HEK293 (cell line): ENCODE measurements at regions not wholly inside any gene's neighbourhood (a gene's known extent, or its start where the extent isn't known, plus 50 kb on each side); places are given as distances from the start of the nearest gene placed in this dataset.

Experiments used
- CTCF ChIA-PET: fragments of 350-600 bp; formaldehyde crosslinking; extraction: SDS; loops from one replicate; lab custom pipeline; 2021; ENCODE audit warnings: antibody characterized with exemption; lab: Yijun Ruan, JAX
- POLR2A ChIA-PET: fragments of 300-600 bp; formaldehyde crosslinking; extraction: SDS; loops from one replicate; lab custom pipeline; 2020; ENCODE audit warnings: antibody characterized with exemption, inconsistent platforms; lab: Yijun Ruan, JAX
- H3K27ac ChIP-seq: fragments of 200-500 bp; sonication (Bioruptor generic); 2 replicates; pipeline ENCODE4 v1.5.1; 2014; ENCODE audit warnings: low read depth, low read length, control low read depth, inconsistent platforms; ENCODE audit errors: extremely low read depth
- H3K36me3 ChIP-seq, 2 experiments: fragments of 200-500 bp in 1 of 2; sonication (Bioruptor generic) in 1 of 2; 1 replicate in 1 of 2; 2 replicates in 1 of 2; pipeline ENCODE4 v1.5.1; 2014 to 2017; ENCODE audit warnings: inconsistent platforms in 2 of 2, low read length in 2 of 2; ENCODE audit not compliant: control insufficient read depth in 2 of 2, insufficient read depth in 1 of 2
- H3K4me1 ChIP-seq: fragments of 200-500 bp; sonication (Bioruptor generic); 2 replicates; pipeline ENCODE4 v1.5.1; 2014; ENCODE audit warnings: mild to moderate bottlenecking, low read length, inconsistent platforms; ENCODE audit not compliant: control insufficient read depth, insufficient read depth
- H3K4me3 ChIP-seq: 2 replicates; pipeline ENCODE4 v1.5.1; 2011; ENCODE audit warnings: low read depth, mild to moderate bottlenecking, control low read depth, low read length, moderate library complexity
- H3K9me3 ChIP-seq: fragments of 200-500 bp; sonication (Bioruptor generic); 2 replicates; pipeline ENCODE4 v1.5.1; 2014; ENCODE audit warnings: low read depth, low read length, inconsistent platforms; ENCODE audit not compliant: control insufficient read depth, insufficient read depth
- BCL6B ChIP-seq: fragments of 450-650 bp; formaldehyde crosslinking; IDR thresholded peaks from 2 replicates; pipeline ENCODE4 v1.5.1; 2017; ENCODE audit warnings: missing biosample characterization, missing genetic modification characterization
- KLF17 ChIP-seq: fragments of 450-650 bp; formaldehyde crosslinking; IDR thresholded peaks from 2 replicates; pipeline ENCODE4 v1.5.1; 2016; ENCODE audit warnings: missing biosample characterization, missing genetic modification characterization
- OSR2 ChIP-seq: fragments of 450-650 bp; formaldehyde crosslinking; IDR thresholded peaks from 2 replicates; pipeline ENCODE4 v1.5.1; 2016; ENCODE audit warnings: missing biosample characterization, missing genetic modification characterization
- PRDM10 ChIP-seq: fragments of 450-650 bp; formaldehyde crosslinking; IDR thresholded peaks from 2 replicates; pipeline ENCODE4 v1.5.1; 2016; ENCODE audit warnings: missing biosample characterization, missing genetic modification characterization
- PRDM2 ChIP-seq: fragments of 450-650 bp; formaldehyde crosslinking; IDR thresholded peaks from 2 replicates; pipeline ENCODE4 v1.5.1; 2016; ENCODE audit warnings: missing biosample characterization, missing genetic modification characterization, borderline replicate concordance
- ZBTB17 ChIP-seq: fragments of 450-650 bp; formaldehyde crosslinking; IDR thresholded peaks from 2 replicates; pipeline ENCODE4 v1.5.1; 2016; ENCODE audit warnings: missing biosample characterization, missing genetic modification characterization
- ZBTB20 ChIP-seq: fragments of 450-650 bp; formaldehyde crosslinking; IDR thresholded peaks from 2 replicates; pipeline ENCODE4 v1.5.1; 2016; ENCODE audit warnings: missing biosample characterization, missing genetic modification characterization
- ZBTB7A ChIP-seq: fragments of 450-650 bp; formaldehyde crosslinking; IDR thresholded peaks from 2 replicates; pipeline ENCODE4 v1.5.1; 2016; ENCODE audit warnings: low read depth, missing biosample characterization, missing genetic modification characterization
- ZBTB8A ChIP-seq: fragments of 450-650 bp; formaldehyde crosslinking; IDR thresholded peaks from 2 replicates; pipeline ENCODE4 v1.5.1; 2016; ENCODE audit warnings: missing biosample characterization, missing genetic modification characterization
- ZFP37 ChIP-seq: fragments of 450-650 bp; formaldehyde crosslinking; IDR thresholded peaks from 2 replicates; pipeline ENCODE4 v1.5.1; 2016; ENCODE audit warnings: missing biosample characterization, missing genetic modification characterization
- ZFP69B ChIP-seq: fragments of 450-650 bp; formaldehyde crosslinking; IDR thresholded peaks from 2 replicates; pipeline ENCODE4 v1.5.1; 2016; ENCODE audit warnings: missing biosample characterization, missing genetic modification characterization
- ZNF138 ChIP-seq: fragments of 450-650 bp; formaldehyde crosslinking; IDR thresholded peaks from 2 replicates; pipeline ENCODE4 v1.5.1; 2016; ENCODE audit warnings: missing biosample characterization, missing genetic modification characterization, borderline replicate concordance
- ZNF157 ChIP-seq: fragments of 450-650 bp; formaldehyde crosslinking; IDR thresholded peaks from 2 replicates; pipeline ENCODE4 v1.5.1; 2016; ENCODE audit warnings: missing biosample characterization, missing genetic modification characterization
- ZNF2 ChIP-seq: fragments of 450-650 bp; formaldehyde crosslinking; IDR thresholded peaks from 2 replicates; pipeline ENCODE4 v1.5.1; 2016; ENCODE audit warnings: missing biosample characterization, missing genetic modification characterization
- ZNF518A ChIP-seq: fragments of 450-650 bp; formaldehyde crosslinking; conservative IDR thresholded peaks from 2 replicates; pipeline ENCODE4 v1.5.1; 2016; ENCODE audit warnings: low read depth, missing biosample characterization, missing genetic modification characterization
- ZNF529 ChIP-seq: fragments of 450-650 bp; formaldehyde crosslinking; IDR thresholded peaks from 2 replicates; pipeline ENCODE4 v1.5.1; 2017; ENCODE audit warnings: missing genetic modification characterization, missing biosample characterization; ENCODE audit not compliant: insufficient replicate concordance
- ZNF600 ChIP-seq: fragments of 450-650 bp; formaldehyde crosslinking; IDR thresholded peaks from 2 replicates; pipeline ENCODE4 v1.5.1; 2016; ENCODE audit warnings: missing biosample characterization, missing genetic modification characterization
- ZNF76 ChIP-seq: fragments of 450-650 bp; formaldehyde crosslinking; IDR thresholded peaks from 2 replicates; pipeline ENCODE4; 2016; ENCODE audit warnings: low read depth, missing biosample characterization, missing genetic modification characterization, borderline replicate concordance

- CTCF ChIA-PET, result interaction anchor here (1.0 kb wide), 1 partner anchor 13 kb away, joined by 3 read pairs; no protein-coding TSS in a partner anchor
Measured at GRCh38 chr1:82836973-82837680, 1036.4 kb downstream of the ADGRL2 start.

More at GRCh38 chr1:82836973-82837680, 1036.4 kb downstream of the ADGRL2 start:
- no peaks in the 10 kb centered on the region for H3K36me3 ChIP-seq
- H3K4me3 ChIP-seq, result no peak overlapping the region
- H3K27ac ChIP-seq, result no peak overlapping the region
- TF ChIP-seq ZNF76 (tag by site-specific recombination), result no peak
- no peak for TF ChIP-seq ZNF518A (tag by site-specific recombination)
- no peak for TF ChIP-seq ZBTB8A (tag by site-specific recombination)
- TF ChIP-seq ZNF157 (tag by site-specific recombination), result no peak
- TF ChIP-seq ZBTB20 (tag by site-specific recombination), result no peak
- TF ChIP-seq BCL6B (tag by site-specific recombination), result no peak
- TF ChIP-seq PRDM10 (tag by site-specific recombination), result no peak
- TF ChIP-seq KLF17 (tag by site-specific recombination), result no peak
- no peak for TF ChIP-seq ZBTB7A (tag by site-specific recombination)
- no peak for TF ChIP-seq PRDM2
- no peak for TF ChIP-seq OSR2 (tag by site-specific recombination)
- no peak for TF ChIP-seq ZNF529 (tag by site-specific recombination)
- no peak for TF ChIP-seq ZBTB17 (tag by site-specific recombination)
- no peak for TF ChIP-seq ZFP37
- TF ChIP-seq ZNF138 (tag by site-specific recombination), result no peak
- no peak for TF ChIP-seq ZNF2
- no peak for TF ChIP-seq ZNF600 (tag by site-specific recombination)
- TF ChIP-seq ZFP69B (tag by site-specific recombination), result no peak
- no peaks in the 10 kb centered on the region for H3K9me3 ChIP-seq
- H3K4me1 ChIP-seq, result no peaks in the 10 kb centered on the region
- POLR2A ChIA-PET, result no interaction called here
